ENCODE measurements at regions not wholly inside any gene's neighbourhood (a gene's known extent, or its start where the extent isn't known, plus 50 kb on each side); places are given as distances from the start of the nearest gene placed in this dataset.

- Mint-ChIP-seq H3K4me1 (ENCODE audit: low read depth, unreplicated experiment) (no peaks in the 10 kb centered on the region), H3K9me3 (ENCODE audit: unreplicated experiment) (peaks cover 14% of the 10 kb centered on the region), H3K36me3 (ENCODE audit: insufficient read depth, unreplicated experiment) (no peaks in the 10 kb centered on the region), H3K27ac (ENCODE audit: unreplicated experiment) (no peak overlapping the region), H3K27me3 (ENCODE audit: insufficient read depth, unreplicated experiment) (no peaks in the 10 kb centered on the region), H3K4me3 (ENCODE audit: unreplicated experiment) (no peak overlapping the region)
- no peaks in the 10 kb centered on the region for H3K27me3 ChIP-seq (replicated peaks; ENCODE audit: control insufficient read depth, insufficient read depth, low read length)
- peaks cover 10% of the 10 kb centered on the region; the same call in 1 of the 2 replicates for H3K9me3 ChIP-seq
- H3K4me3 ChIP-seq (ENCODE audit: low read depth, low read length): no peak overlapping the region
- TF ChIP-seq CTCF (IDR thresholded peaks at IDR 0.05; ENCODE audit: insufficient read depth in 1 of 2, low read depth in 1 of 2, low read length in 1 of 2, severe bottlenecking in 1 of 2, unreplicated experiment in 1 of 2): peak in 1 of 2 experiments; percentile 18
- no peaks in the 10 kb centered on the region for H3K4me1 ChIP-seq
- POLR2A ChIA-PET: no interaction called here
- CTCF ChIA-PET: no interaction called here
- no peak for DNase-seq
- BruUV-seq (replicated peaks): no TSS peak
- intact Hi-C loops (cut with micrococcal nuclease; ENCODE audit: unreplicated experiment): no loop called here
- H3K36me3 ChIP-seq (ENCODE audit: control insufficient read depth, insufficient read depth, low read length): no peaks in the 10 kb centered on the region
Observed at GRCh38 chr5:63564789-63565188, 397.5 kb downstream of the HTR1A start.

- H3K9me3 Mint-ChIP-seq (ENCODE audit: unreplicated experiment): peaks cover 16% of the 10 kb centered on the region
- intact Hi-C loops (cut with micrococcal nuclease; ENCODE audit: unreplicated experiment): no loop called here
Observed at GRCh38 chr5:63563008-63563917, 399.0 kb downstream of the HTR1A start.

GRCh38 chr5:63555874-63556273 is 406.4 kb downstream of the HTR1A start:
- no peak overlapping the region for H3K4me3 ChIP-seq (ENCODE audit: low read depth, low read length)
- ChIA-PET CTCF (interaction anchor here (0.6 kb wide), 1 partner anchor 40 kb away, joined by 3 read pairs; no protein-coding TSS in a partner anchor), POLR2A (no interaction called here)
- H3K4me3 Mint-ChIP-seq (ENCODE audit: unreplicated experiment): no peak overlapping the region
- no peaks in the 10 kb centered on the region for H3K9me3 ChIP-seq
- H3K4me1 Mint-ChIP-seq (ENCODE audit: low read depth, unreplicated experiment): no peaks in the 10 kb centered on the region
- H3K36me3 ChIP-seq (ENCODE audit: control insufficient read depth, insufficient read depth, low read length): no peaks in the 10 kb centered on the region
- no peaks in the 10 kb centered on the region for H3K27me3 Mint-ChIP-seq (ENCODE audit: insufficient read depth, unreplicated experiment)
- no TSS peak for BruUV-seq (replicated peaks)
- no peak overlapping the region for H3K27ac Mint-ChIP-seq (ENCODE audit: unreplicated experiment)
- DNase-seq: no peak
- TF ChIP-seq CTCF (IDR thresholded peaks at IDR 0.05; ENCODE audit: insufficient read depth in 1 of 2, low read depth in 1 of 2, low read length in 1 of 2, severe bottlenecking in 1 of 2, unreplicated experiment in 1 of 2): no peak
- H3K9me3 Mint-ChIP-seq (ENCODE audit: unreplicated experiment): peaks cover 13% of the 10 kb centered on the region
- H3K36me3 Mint-ChIP-seq (ENCODE audit: insufficient read depth, unreplicated experiment): no peaks in the 10 kb centered on the region
- H3K27me3 ChIP-seq (replicated peaks; ENCODE audit: control insufficient read depth, insufficient read depth, low read length): no peaks in the 10 kb centered on the region
- H3K4me1 ChIP-seq: no peaks in the 10 kb centered on the region
- intact Hi-C loops (cut with micrococcal nuclease; ENCODE audit: unreplicated experiment): no loop called here

More at GRCh38 chr5:63563008-63563917, 399.0 kb downstream of the HTR1A start:
- Histone ChIP-seq H3K9me3 (peaks cover 10% of the 10 kb centered on the region; the same call in 1 of the 2 replicates), H3K36me3 (ENCODE audit: control insufficient read depth, insufficient read depth, low read length) (no peaks in the 10 kb centered on the region), H3K4me1 (no peaks in the 10 kb centered on the region), H3K4me3 (ENCODE audit: low read depth, low read length) (no peak overlapping the region), H3K27me3 (replicated peaks; ENCODE audit: control insufficient read depth, insufficient read depth, low read length) (no peaks in the 10 kb centered on the region)
- H3K36me3 Mint-ChIP-seq (ENCODE audit: insufficient read depth, unreplicated experiment): no peaks in the 10 kb centered on the region
- DNase-seq: no peak
- ChIA-PET CTCF (no interaction called here), POLR2A (no interaction called here)
- BruUV-seq (replicated peaks): no TSS peak
- TF ChIP-seq CTCF (IDR thresholded peaks at IDR 0.05; ENCODE audit: insufficient read depth in 1 of 2, low read depth in 1 of 2, low read length in 1 of 2, severe bottlenecking in 1 of 2, unreplicated experiment in 1 of 2): no peak
- no peak overlapping the region for H3K4me3 Mint-ChIP-seq (ENCODE audit: unreplicated experiment)
- no peaks in the 10 kb centered on the region for H3K4me1 Mint-ChIP-seq (ENCODE audit: low read depth, unreplicated experiment)
- H3K27me3 Mint-ChIP-seq (ENCODE audit: insufficient read depth, unreplicated experiment): no peaks in the 10 kb centered on the region
- no peak overlapping the region for H3K27ac Mint-ChIP-seq (ENCODE audit: unreplicated experiment)
